ENCODE measurements at regions not wholly inside any gene's neighbourhood (a gene's known extent, or its start where the extent isn't known, plus 50 kb on each side); places are given as distances from the start of the nearest gene placed in this dataset.

GRCh38 chr12:132410849-132411248, 79.1 kb upstream of the FBRSL1 start:
- H3K27ac ChIP-seq (ENCODE audit: low read depth, low read length, poor library complexity, severe bottlenecking), result no peak overlapping the region
- DNase-seq (ENCODE audit: low spot score), result no peak
- intact Hi-C loops (cut with micrococcal nuclease; ENCODE audit: unreplicated experiment), result no loop called here
- no peaks in the 10 kb centered on the region for H3K36me3 ChIP-seq (ENCODE audit: insufficient read depth, low read length, poor library complexity, severe bottlenecking)
- CTCF ChIA-PET, result interaction anchor here (1.3 kb wide), 1 partner anchor 150 kb away, joined by 3 read pairs; no protein-coding TSS in a partner anchor
- no peak for TF ChIP-seq EZH2 (IDR thresholded peaks at IDR 0.05; ENCODE audit: borderline replicate concordance, low read depth, low read length, poor library complexity, severe bottlenecking)
- no peak for TF ChIP-seq CTCF (conservative IDR thresholded peaks at IDR 0.05; ENCODE audit: low read depth, low read length)
- no TSS peak for BruUV-seq (replicated peaks)
- H3K4me1 ChIP-seq (ENCODE audit: insufficient read depth, low read length, poor library complexity, severe bottlenecking), result peaks cover 12% of the 10 kb centered on the region
- POLR2A ChIA-PET (ENCODE audit: low non-redundant PET), result no interaction called here
- H3K27me3 ChIP-seq (replicated peaks; ENCODE audit: insufficient read depth, low read depth, low read length, poor library complexity), result no peaks in the 10 kb centered on the region
- H3K4me3 ChIP-seq (ENCODE audit: low read depth, low read length, poor library complexity, severe bottlenecking), result no peak overlapping the region
- H3K9me3 ChIP-seq (ENCODE audit: low read depth, low read length, poor library complexity, severe bottlenecking), result no peaks in the 10 kb centered on the region

GRCh38 chr12:132410296-132410625, 79.7 kb upstream of the FBRSL1 start:
- H3K27me3 ChIP-seq (replicated peaks; ENCODE audit: insufficient read depth, low read depth, low read length, poor library complexity), result no peaks in the 10 kb centered on the region
- no TSS peak for BruUV-seq (replicated peaks)
- intact Hi-C loops (cut with micrococcal nuclease; ENCODE audit: unreplicated experiment), result no loop called here
- H3K4me1 ChIP-seq (ENCODE audit: insufficient read depth, low read length, poor library complexity, severe bottlenecking), result peaks cover 12% of the 10 kb centered on the region
- H3K9me3 ChIP-seq (ENCODE audit: low read depth, low read length, poor library complexity, severe bottlenecking), result no peaks in the 10 kb centered on the region
- no peaks in the 10 kb centered on the region for H3K36me3 ChIP-seq (ENCODE audit: insufficient read depth, low read length, poor library complexity, severe bottlenecking)
- H3K27ac ChIP-seq (ENCODE audit: low read depth, low read length, poor library complexity, severe bottlenecking), result no peak overlapping the region
- ChIA-PET CTCF (interaction anchor here (1.3 kb wide), 1 partner anchor 151 kb away, joined by 3 read pairs; no protein-coding TSS in a partner anchor), POLR2A (ENCODE audit: low non-redundant PET) (no interaction called here)
- H3K4me3 ChIP-seq (ENCODE audit: low read depth, low read length, poor library complexity, severe bottlenecking), result no peak overlapping the region
- no peak for TF ChIP-seq EZH2 (IDR thresholded peaks at IDR 0.05; ENCODE audit: borderline replicate concordance, low read depth, low read length, poor library complexity, severe bottlenecking)
- TF ChIP-seq CTCF (conservative IDR thresholded peaks at IDR 0.05; ENCODE audit: low read depth, low read length), result no peak
- no peak for DNase-seq (ENCODE audit: low spot score)

DNA sequence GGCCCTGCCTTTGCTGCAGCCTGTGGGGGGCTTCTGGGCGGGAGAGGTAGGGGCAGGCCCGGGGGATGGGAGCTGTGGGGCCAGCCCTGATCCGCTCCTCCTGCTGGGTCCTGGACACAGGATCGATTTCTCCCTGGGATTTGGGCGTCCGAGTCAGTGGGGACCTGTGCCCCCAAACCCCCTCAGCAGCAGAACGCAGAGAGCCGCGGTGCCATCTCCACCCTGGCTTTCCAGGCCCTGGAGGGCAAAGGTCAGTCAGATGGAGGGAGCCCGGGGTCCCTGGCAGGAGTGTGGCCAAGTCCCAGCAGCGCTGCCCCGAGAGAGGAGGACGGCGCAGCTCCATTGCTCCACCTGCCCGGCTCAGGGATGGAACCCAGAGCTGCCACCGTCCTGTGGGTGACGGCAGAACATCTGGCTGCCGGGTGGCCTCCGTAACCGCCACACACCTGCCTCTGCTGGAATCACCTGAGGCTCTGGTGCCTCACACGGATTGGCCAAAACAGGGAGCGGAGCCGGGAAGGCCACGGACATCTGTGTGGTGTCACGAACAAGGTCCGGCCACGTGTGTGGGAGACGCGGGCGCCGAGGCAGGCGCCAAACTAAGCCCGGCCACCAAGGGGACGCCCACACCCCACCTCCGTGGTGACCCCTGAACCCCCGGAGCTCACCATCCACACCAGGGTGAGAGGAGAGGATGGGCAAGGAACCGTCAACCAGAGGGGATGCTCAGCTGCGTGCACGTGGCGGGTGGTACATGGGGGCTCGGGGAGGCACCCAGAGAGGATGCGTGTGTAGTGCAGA, 80.3 kb upstream of the FBRSL1 start:
- POLR2A ChIA-PET (ENCODE audit: low non-redundant PET), result no interaction called here
- no TSS peak for BruUV-seq (replicated peaks)
- Histone ChIP-seq H3K4me1 (ENCODE audit: insufficient read depth, low read length, poor library complexity, severe bottlenecking) (peaks cover 12% of the 10 kb centered on the region), H3K27me3 (replicated peaks; ENCODE audit: insufficient read depth, low read depth, low read length, poor library complexity) (no peaks in the 10 kb centered on the region), H3K9me3 (ENCODE audit: low read depth, low read length, poor library complexity, severe bottlenecking) (no peaks in the 10 kb centered on the region), H3K27ac (ENCODE audit: low read depth, low read length, poor library complexity, severe bottlenecking) (no peak overlapping the region), H3K36me3 (ENCODE audit: insufficient read depth, low read length, poor library complexity, severe bottlenecking) (no peaks in the 10 kb centered on the region), H3K4me3 (ENCODE audit: low read depth, low read length, poor library complexity, severe bottlenecking) (no peak overlapping the region)
- CTCF ChIA-PET, result interaction anchor here (1.3 kb wide), 1 partner anchor 152 kb away, joined by 3 read pairs; no protein-coding TSS in a partner anchor
- DNase-seq (ENCODE audit: low spot score), result no peak
- TF ChIP-seq EZH2 (IDR thresholded peaks at IDR 0.05; ENCODE audit: borderline replicate concordance, low read depth, low read length, poor library complexity, severe bottlenecking), result no peak
- TF ChIP-seq CTCF (conservative IDR thresholded peaks at IDR 0.05; ENCODE audit: low read depth, low read length), result no peak
- intact Hi-C loops (cut with micrococcal nuclease; ENCODE audit: unreplicated experiment), result no loop called here
